ENCODE measurements at regions not wholly inside any gene's neighbourhood (a gene's known extent, or its start where the extent isn't known, plus 50 kb on each side); places are given as distances from the start of the nearest gene placed in this dataset.

DNA sequence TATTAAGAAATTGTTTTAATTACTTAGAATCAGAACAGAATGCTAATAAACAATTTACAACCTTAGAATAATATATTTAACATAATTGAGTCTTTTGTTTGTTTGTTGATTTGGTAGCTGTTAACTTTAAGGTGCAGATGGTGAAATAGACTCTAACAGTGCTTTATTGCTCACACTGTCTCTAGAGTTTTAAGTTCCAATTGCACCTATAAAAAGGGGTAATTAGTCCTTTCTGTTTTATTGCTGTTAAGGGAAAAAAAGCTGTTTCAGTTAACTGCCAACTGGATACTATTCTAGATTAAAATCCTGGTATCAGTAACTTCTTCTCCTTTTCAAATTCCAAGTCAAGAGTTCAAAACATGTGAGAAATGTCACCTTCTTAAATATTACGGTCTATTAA lies 197.6 kb upstream of the TMPRSS15 start:
- ATAC-seq = no peak
- no peak for DNase-seq
- Histone ChIP-seq H3K4me3 (no peak overlapping the region), H3K4me1 (no peaks in the 10 kb centered on the region), H3K9me3 (peaks cover 0 to 4% (median 0%) of the 10 kb centered on the region in 11 donors), H3K36me3 (no peaks in the 10 kb centered on the region), H3K27ac (no peak overlapping the region), H3K27me3 (no peaks in the 10 kb centered on the region)
- TF ChIP-seq, protein P1, sequence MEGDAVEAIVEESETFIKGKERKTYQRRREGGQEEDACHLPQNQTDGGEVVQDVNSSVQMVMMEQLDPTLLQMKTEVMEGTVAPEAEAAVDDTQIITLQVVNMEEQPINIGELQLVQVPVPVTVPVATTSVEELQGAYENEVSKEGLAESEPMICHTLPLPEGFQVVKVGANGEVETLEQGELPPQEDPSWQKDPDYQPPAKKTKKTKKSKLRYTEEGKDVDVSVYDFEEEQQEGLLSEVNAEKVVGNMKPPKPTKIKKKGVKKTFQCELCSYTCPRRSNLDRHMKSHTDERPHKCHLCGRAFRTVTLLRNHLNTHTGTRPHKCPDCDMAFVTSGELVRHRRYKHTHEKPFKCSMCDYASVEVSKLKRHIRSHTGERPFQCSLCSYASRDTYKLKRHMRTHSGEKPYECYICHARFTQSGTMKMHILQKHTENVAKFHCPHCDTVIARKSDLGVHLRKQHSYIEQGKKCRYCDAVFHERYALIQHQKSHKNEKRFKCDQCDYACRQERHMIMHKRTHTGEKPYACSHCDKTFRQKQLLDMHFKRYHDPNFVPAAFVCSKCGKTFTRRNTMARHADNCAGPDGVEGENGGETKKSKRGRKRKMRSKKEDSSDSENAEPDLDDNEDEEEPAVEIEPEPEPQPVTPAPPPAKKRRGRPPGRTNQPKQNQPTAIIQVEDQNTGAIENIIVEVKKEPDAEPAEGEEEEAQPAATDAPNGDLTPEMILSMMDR (IDR thresholded peaks at IDR 0.05) = no peak
- 88 to 98% methylated on average over 1 of the region's 1 CpG for WGBS, 2 donors
- intact Hi-C loops (cut with DNase I) = no loop called here

DNA sequence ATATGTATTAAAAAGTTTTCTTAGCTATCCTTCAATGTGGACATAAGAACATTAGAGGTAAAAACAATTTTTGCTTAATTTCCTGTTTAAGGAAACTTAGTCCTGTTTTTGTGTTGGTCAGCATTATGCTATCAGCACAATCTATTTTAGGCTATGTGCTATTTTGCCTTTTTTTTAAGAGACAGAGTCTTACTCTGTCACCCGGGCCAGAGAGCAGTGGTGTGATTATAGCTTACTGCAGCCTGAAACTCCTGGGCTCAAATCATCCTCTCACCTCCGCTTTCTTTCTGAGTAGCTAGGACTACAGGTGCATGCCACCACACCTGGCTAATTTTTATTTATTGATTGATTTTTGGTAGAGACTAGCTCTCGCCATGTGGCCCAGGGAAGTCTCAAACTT lies 199.1 kb upstream of the TMPRSS15 start:
- H3K4me1 ChIP-seq = no peaks in the 10 kb centered on the region
- peaks cover 0 to 4% (median 0%) of the 10 kb centered on the region in 11 donors for H3K9me3 ChIP-seq
- no peak overlapping the region for H3K4me3 ChIP-seq
- TF ChIP-seq, protein P1 (IDR thresholded peaks at IDR 0.05) = no peak
- no peak for DNase-seq
- intact Hi-C loops (cut with DNase I) = no loop called here
- 70 to 75% methylated on average over 3 of the region's 3 CpGs for WGBS, 2 donors
- no peaks in the 10 kb centered on the region for H3K36me3 ChIP-seq
- no peak overlapping the region for H3K27ac ChIP-seq
- ATAC-seq = no peak
- H3K27me3 ChIP-seq = no peaks in the 10 kb centered on the region

DNA sequence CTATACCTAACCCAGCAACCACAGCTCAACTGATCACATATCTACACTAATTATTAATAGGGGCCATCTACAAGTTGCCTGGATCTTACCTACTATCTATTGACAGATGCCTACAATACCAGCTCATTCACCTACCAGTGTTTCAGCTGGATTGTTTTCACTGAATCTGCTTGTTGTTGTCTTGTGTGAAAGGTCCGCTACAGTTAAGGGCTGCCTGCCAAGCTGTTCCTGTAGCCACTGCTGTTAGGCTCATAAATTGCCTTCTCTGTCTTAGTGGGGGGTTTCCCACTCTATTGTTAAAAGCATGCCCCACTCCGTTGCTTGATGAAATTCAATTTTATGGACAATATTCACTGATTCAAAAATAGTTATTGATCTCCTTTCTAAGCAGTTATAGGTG lies 199.7 kb upstream of the TMPRSS15 start:
- Histone ChIP-seq H3K27me3 (no peaks in the 10 kb centered on the region), H3K36me3 (no peaks in the 10 kb centered on the region), H3K4me3 (no peak overlapping the region), H3K9me3 (peaks cover 0 to 4% (median 0%) of the 10 kb centered on the region in 11 donors), H3K4me1 (no peaks in the 10 kb centered on the region), H3K27ac (no peak overlapping the region)
- no peak for ATAC-seq
- no peak for DNase-seq
- TF ChIP-seq, protein P1 (IDR thresholded peaks at IDR 0.05) = no peak
- WGBS, 2 donors = 45 to 53% methylated on average over 2 of the region's 2 CpGs
- intact Hi-C loops (cut with DNase I) = no loop called here

DNA sequence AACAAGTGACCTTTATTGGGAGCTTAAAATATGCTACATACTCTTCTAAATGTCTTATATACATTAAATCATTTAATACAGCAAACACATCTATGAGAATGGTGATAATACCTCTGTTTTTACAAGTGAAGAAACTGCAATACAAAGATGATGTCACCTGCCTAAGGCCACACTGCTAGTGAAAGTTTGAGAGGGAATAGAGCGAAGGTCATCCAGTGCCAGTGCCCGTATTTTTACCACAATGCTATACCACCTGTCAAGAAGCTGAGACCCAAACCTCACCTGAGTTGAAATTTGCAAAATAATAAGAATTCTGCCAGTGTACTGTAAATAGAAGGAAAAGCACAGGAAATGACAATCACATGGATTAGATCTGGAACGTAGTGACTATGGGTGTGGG lies 200.4 kb upstream of the TMPRSS15 start:
- no peak overlapping the region for H3K27ac ChIP-seq
- TF ChIP-seq, protein P1 (IDR thresholded peaks at IDR 0.05) = no peak
- 68 to 73% methylated on average over 3 of the region's 3 CpGs for WGBS, 2 donors
- intact Hi-C loops (cut with DNase I) = no loop called here
- H3K4me3 ChIP-seq = no peak overlapping the region
- H3K27me3 ChIP-seq = no peaks in the 10 kb centered on the region
- H3K36me3 ChIP-seq = no peaks in the 10 kb centered on the region
- H3K4me1 ChIP-seq = no peaks in the 10 kb centered on the region
- H3K9me3 ChIP-seq = peaks cover 0 to 4% (median 0%) of the 10 kb centered on the region in 11 donors
- ATAC-seq (no peak), DNase-seq (no peak)

DNA sequence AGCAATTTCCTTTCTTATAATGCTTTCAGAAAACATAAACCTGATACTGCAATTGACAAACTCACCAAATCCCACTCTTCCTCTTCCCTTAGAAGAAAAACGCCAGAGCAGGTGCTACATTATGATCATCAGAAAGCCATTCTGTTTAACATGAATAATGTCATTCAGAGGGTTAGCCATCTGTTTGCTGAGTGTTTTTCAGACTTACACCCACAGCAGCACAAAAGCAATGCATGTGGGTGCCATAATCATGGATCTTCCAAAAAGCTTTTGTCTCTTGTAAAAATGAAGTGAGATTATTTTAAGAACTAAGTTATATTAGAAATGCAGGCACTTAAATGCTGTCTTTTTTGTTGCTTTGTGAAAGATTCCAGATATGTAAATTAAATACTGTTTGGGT lies 204.6 kb upstream of the TMPRSS15 start:
- H3K27me3 ChIP-seq = no peaks in the 10 kb centered on the region
- H3K4me1 ChIP-seq = no peaks in the 10 kb centered on the region
- no peaks in the 10 kb centered on the region for H3K9me3 ChIP-seq
- DNase-seq (no peak), ATAC-seq (no peak)
- no peak overlapping the region for H3K27ac ChIP-seq
- no peak overlapping the region for H3K4me3 ChIP-seq
- TF ChIP-seq, protein P1 (IDR thresholded peaks at IDR 0.05) = no peak
- WGBS, 2 donors = 55 to 67% methylated on average over 1 of the region's 1 CpG
- no peaks in the 10 kb centered on the region for H3K36me3 ChIP-seq
- intact Hi-C loops (cut with DNase I) = no loop called here
